GM23338 (cell line): ENCODE measurements at regions not wholly inside any gene's neighbourhood (a gene's known extent, or its start where the extent isn't known, plus 50 kb on each side); places are given as distances from the start of the nearest gene placed in this dataset.

Source experiments
- ATAC-seq: fragments of 200-7000 bp; cut with Tn5 transposase; 3 replicates; pipeline ENCODE4 v1.9.1; 2020
- DNase-seq: peaks from one replicate; pipeline ENCODE4 v3.0.0-alpha.2; 2015; ENCODE audit warnings: low spot score
- H2AFZ ChIP-seq: fragments of 200-600 bp; sonication (generic); 2 replicates; pipeline ENCODE4 v1.8.0; 2016; ENCODE audit warnings: antibody characterized with exemption, mild to moderate bottlenecking, moderate library complexity
- H3F3A ChIP-seq: fragments of 200-600 bp; sonication (generic); replicated peaks from 2 replicates; pipeline ENCODE4 v1.8.0; 2017; ENCODE audit warnings: antibody characterized with exemption, mixed run types, low read depth
- H3K27ac ChIP-seq: fragments of 200-600 bp; sonication (generic); 2 replicates; pipeline ENCODE4 v1.6.1; 2016; ENCODE audit warnings: low read depth
- H3K27me3 ChIP-seq: fragments of 200-600 bp; sonication (generic); 2 replicates; pipeline ENCODE4 v1.8.0; 2016; ENCODE audit warnings: mild to moderate bottlenecking, mixed run types, moderate library complexity; ENCODE audit not compliant: insufficient read depth
- H3K36me3 ChIP-seq: fragments of 200-600 bp; sonication (generic); 2 replicates; pipeline ENCODE4 v1.8.0; 2016; ENCODE audit warnings: mild to moderate bottlenecking; ENCODE audit not compliant: insufficient read depth
- H3K4me1 ChIP-seq: fragments of 200-600 bp; sonication (generic); 2 replicates; pipeline ENCODE4 v1.8.0; 2016; ENCODE audit warnings: mild to moderate bottlenecking, moderate library complexity; ENCODE audit not compliant: insufficient read depth
- H3K4me2 ChIP-seq: fragments of 200-600 bp; sonication (generic); 2 replicates; pipeline ENCODE4 v1.7.1; 2017; ENCODE audit warnings: mixed run types
- H3K4me3 ChIP-seq: fragments of 200-600 bp; sonication (generic); 2 replicates; pipeline ENCODE4 v1.6.1; 2016; ENCODE audit warnings: mixed run types
- H3K79me2 ChIP-seq: fragments of 200-600 bp; sonication (generic); replicated peaks from 2 replicates; pipeline ENCODE4 v1.8.0; 2017; ENCODE audit warnings: mild to moderate bottlenecking; ENCODE audit not compliant: insufficient read depth
- H3K9me2 ChIP-seq: fragments of 200-600 bp; sonication (generic); 2 replicates; pipeline ENCODE4 v1.8.0; 2017; ENCODE audit not compliant: insufficient read depth
- H4K20me1 ChIP-seq: fragments of 200-600 bp; sonication (generic); replicated peaks from 2 replicates; pipeline ENCODE4 v1.8.0; 2017; ENCODE audit warnings: mild to moderate bottlenecking; ENCODE audit not compliant: insufficient read depth
- H3K27ac Mint-ChIP-seq: 2 replicates; pipeline ENCODE4 v1.8.0; 2020; ENCODE audit warnings: inconsistent platforms, mild to moderate bottlenecking, moderate library complexity, mixed read lengths
- H3K27me3 Mint-ChIP-seq: 3 replicates; pipeline ENCODE4 v1.8.0; 2022; ENCODE audit warnings: low read depth, mild to moderate bottlenecking, moderate library complexity, mixed read lengths, inconsistent platforms; ENCODE audit not compliant: insufficient read depth, poor library complexity
- H3K36me3 Mint-ChIP-seq: 3 replicates; pipeline ENCODE4 v1.8.0; 2021; ENCODE audit warnings: low read depth, mild to moderate bottlenecking, inconsistent platforms, moderate library complexity, mixed read lengths
- H3K4me1 Mint-ChIP-seq: 3 replicates; pipeline ENCODE4 v1.8.0; 2020; ENCODE audit warnings: mild to moderate bottlenecking, inconsistent platforms, mixed read lengths
- H3K4me3 Mint-ChIP-seq: 3 replicates; pipeline ENCODE4 v1.8.0; 2021; ENCODE audit warnings: moderate library complexity, mild to moderate bottlenecking, inconsistent platforms, mixed read lengths
- H3K9me3 Mint-ChIP-seq: 3 replicates; pipeline ENCODE4 v1.8.0; 2020; ENCODE audit warnings: moderate library complexity, mild to moderate bottlenecking, inconsistent platforms, mixed read lengths
- CTCF ChIP-seq, 2 experiments: fragments of 200-600 bp in 1 of 2; sonication (generic) in 1 of 2; conservative IDR thresholded peaks; 2 replicates each; pipeline versions ENCODE4 v1.5.1 to v1.6.1; 2016 to 2017; ENCODE audit warnings: antibody characterized with exemption in 2 of 2, low read depth in 2 of 2, mild to moderate bottlenecking in 2 of 2, moderate library complexity in 1 of 2
- EZH2phosphoT487 ChIP-seq: fragments of 200-600 bp; sonication (generic); IDR thresholded peaks from one replicate; pipeline ENCODE4 v1.8.1; 2018; ENCODE audit warnings: antibody characterized with exemption; ENCODE audit not compliant: unreplicated experiment
- NANOG ChIP-seq: IDR thresholded peaks from 2 replicates; pipeline ENCODE4 v1.6.1; 2016; ENCODE audit warnings: antibody characterized with exemption, borderline replicate concordance
- STAT1 ChIP-seq: IDR thresholded peaks from one replicate; pipeline ENCODE4 v1.6.1; 2016; ENCODE audit warnings: antibody characterized with exemption; ENCODE audit not compliant: unreplicated experiment
- ZNF331 ChIP-seq: fragments of 250-450 bp; sonication (Bioruptor Pico); IDR thresholded peaks from 2 replicates; pipeline ENCODE4 v1.5.0; 2020; ENCODE audit warnings: low read depth, mild to moderate bottlenecking, moderate library complexity
- TF ChIP-seq, protein P1 (sequence below): fragments of 250-450 bp; sonication (Bioruptor Pico); IDR thresholded peaks from 2 replicates; pipeline ENCODE4 v1.5.0; 2020; ENCODE audit warnings: mild to moderate bottlenecking, moderate library complexity

- no peak for ATAC-seq
- no peaks in the 10 kb centered on the region for H3K36me3 Mint-ChIP-seq
These were observed 178.2 kb upstream of the IMPG1 start for GRCh38 chr6:76250666-76251065.

More at GRCh38 chr6:76250666-76251065, 178.2 kb upstream of the IMPG1 start:
- no peaks in the 10 kb centered on the region for H4K20me1 ChIP-seq
- H2AFZ ChIP-seq: no peak overlapping the region
- H3K27me3 ChIP-seq: no peaks in the 10 kb centered on the region
- no peak overlapping the region for H3K4me3 Mint-ChIP-seq
- no peak overlapping the region for H3K27ac ChIP-seq
- H3K79me2 ChIP-seq: no peaks in the 10 kb centered on the region
- no peak for DNase-seq
- no peak overlapping the region for H3K4me3 ChIP-seq
- H3K36me3 ChIP-seq: no peaks in the 10 kb centered on the region
- no peak overlapping the region for H3K4me2 ChIP-seq
- H3K4me1 ChIP-seq: no peaks in the 10 kb centered on the region
- H3K27ac Mint-ChIP-seq: no peak overlapping the region
- no peaks in the 10 kb centered on the region for H3K9me3 Mint-ChIP-seq
- no peaks in the 10 kb centered on the region for H3F3A ChIP-seq
- TF ChIP-seq, protein P1, sequence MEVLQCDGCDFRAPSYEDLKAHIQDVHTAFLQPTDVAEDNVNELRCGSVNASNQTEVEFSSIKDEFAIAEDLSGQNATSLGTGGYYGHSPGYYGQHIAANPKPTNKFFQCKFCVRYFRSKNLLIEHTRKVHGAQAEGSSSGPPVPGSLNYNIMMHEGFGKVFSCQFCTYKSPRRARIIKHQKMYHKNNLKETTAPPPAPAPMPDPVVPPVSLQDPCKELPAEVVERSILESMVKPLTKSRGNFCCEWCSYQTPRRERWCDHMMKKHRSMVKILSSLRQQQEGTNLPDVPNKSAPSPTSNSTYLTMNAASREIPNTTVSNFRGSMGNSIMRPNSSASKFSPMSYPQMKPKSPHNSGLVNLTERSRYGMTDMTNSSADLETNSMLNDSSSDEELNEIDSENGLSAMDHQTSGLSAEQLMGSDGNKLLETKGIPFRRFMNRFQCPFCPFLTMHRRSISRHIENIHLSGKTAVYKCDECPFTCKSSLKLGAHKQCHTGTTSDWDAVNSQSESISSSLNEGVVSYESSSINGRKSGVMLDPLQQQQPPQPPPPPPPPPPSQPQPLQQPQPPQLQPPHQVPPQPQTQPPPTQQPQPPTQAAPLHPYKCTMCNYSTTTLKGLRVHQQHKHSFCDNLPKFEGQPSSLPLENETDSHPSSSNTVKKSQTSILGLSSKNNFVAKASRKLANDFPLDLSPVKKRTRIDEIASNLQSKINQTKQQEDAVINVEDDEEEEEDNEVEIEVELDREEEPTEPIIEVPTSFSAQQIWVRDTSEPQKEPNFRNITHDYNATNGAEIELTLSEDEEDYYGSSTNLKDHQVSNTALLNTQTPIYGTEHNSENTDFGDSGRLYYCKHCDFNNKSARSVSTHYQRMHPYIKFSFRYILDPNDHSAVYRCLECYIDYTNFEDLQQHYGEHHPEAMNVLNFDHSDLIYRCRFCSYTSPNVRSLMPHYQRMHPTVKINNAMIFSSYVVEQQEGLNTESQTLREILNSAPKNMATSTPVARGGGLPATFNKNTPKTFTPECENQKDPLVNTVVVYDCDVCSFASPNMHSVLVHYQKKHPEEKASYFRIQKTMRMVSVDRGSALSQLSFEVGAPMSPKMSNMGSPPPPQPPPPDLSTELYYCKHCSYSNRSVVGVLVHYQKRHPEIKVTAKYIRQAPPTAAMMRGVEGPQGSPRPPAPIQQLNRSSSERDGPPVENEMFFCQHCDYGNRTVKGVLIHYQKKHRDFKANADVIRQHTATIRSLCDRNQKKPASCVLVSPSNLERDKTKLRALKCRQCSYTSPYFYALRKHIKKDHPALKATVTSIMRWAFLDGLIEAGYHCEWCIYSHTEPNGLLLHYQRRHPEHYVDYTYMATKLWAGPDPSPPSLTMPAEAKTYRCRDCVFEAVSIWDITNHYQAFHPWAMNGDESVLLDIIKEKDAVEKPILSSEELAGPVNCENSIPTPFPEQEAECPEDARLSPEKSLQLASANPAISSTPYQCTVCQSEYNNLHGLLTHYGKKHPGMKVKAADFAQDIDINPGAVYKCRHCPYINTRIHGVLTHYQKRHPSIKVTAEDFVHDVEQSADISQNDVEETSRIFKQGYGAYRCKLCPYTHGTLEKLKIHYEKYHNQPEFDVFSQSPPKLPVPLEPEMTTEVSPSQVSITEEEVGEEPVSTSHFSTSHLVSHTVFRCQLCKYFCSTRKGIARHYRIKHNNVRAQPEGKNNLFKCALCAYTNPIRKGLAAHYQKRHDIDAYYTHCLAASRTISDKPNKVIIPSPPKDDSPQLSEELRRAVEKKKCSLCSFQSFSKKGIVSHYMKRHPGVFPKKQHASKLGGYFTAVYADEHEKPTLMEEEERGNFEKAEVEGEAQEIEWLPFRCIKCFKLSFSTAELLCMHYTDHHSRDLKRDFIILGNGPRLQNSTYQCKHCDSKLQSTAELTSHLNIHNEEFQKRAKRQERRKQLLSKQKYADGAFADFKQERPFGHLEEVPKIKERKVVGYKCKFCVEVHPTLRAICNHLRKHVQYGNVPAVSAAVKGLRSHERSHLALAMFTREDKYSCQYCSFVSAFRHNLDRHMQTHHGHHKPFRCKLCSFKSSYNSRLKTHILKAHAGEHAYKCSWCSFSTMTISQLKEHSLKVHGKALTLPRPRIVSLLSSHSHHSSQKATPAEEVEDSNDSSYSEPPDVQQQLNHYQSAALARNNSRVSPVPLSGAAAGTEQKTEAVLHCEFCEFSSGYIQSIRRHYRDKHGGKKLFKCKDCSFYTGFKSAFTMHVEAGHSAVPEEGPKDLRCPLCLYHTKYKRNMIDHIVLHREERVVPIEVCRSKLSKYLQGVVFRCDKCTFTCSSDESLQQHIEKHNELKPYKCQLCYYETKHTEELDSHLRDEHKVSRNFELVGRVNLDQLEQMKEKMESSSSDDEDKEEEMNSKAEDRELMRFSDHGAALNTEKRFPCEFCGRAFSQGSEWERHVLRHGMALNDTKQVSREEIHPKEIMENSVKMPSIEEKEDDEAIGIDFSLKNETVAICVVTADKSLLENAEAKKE: no peak
- TF ChIP-seq NANOG: no peak
- no peak for TF ChIP-seq ZNF331 (CRISPR knock-in tag)
- TF ChIP-seq EZH2phosphoT487: no peak
- no peak for TF ChIP-seq CTCF (conservative IDR thresholded peaks at IDR 0.05; ENCODE audit: low read depth in 2 of 2)
- TF ChIP-seq STAT1: no peak
- H3K9me2 ChIP-seq: no peaks in the 10 kb centered on the region
- H3K4me1 Mint-ChIP-seq: no peaks in the 10 kb centered on the region; the same call in 2 of the 3 replicates
- H3K27me3 Mint-ChIP-seq: no peaks in the 10 kb centered on the region
